ENCODE measurements at regions not wholly inside any gene's neighbourhood (a gene's known extent, or its start where the extent isn't known, plus 50 kb on each side); places are given as distances from the start of the nearest gene placed in this dataset.
"Not testable (repeated sequence)": the region's sequence is repeated elsewhere in the genome, so short reads cannot be mapped to it uniquely, and the experiment has no call there.

- H3K36me3 ChIP-seq, DNase-seq, H3K27me3 ChIP-seq, H3K9me3 ChIP-seq, H3K4me3 ChIP-seq: not testable (repeated sequence)
Measured at GRCh38 chr3:195959367-195960157, 51.2 kb upstream of the TNK2 start.

- not testable (repeated sequence) for H3K27me3 ChIP-seq, DNase-seq, H3K9me3 ChIP-seq, H3K4me3 ChIP-seq, H3K36me3 ChIP-seq
Measured at GRCh38 chr3:195958736-195959135, 50.4 kb upstream of the TNK2 start.
